ENCODE measurements at regions not wholly inside any gene's neighbourhood (a gene's known extent, or its start where the extent isn't known, plus 50 kb on each side); places are given as distances from the start of the nearest gene placed in this dataset.
A peak's percentile ranks its signal among the peaks of the same experiment; 100 is the strongest.
"Not testable (repeated sequence)": the region's sequence is repeated elsewhere in the genome, so short reads cannot be mapped to it uniquely, and the experiment has no call there.

DNA sequence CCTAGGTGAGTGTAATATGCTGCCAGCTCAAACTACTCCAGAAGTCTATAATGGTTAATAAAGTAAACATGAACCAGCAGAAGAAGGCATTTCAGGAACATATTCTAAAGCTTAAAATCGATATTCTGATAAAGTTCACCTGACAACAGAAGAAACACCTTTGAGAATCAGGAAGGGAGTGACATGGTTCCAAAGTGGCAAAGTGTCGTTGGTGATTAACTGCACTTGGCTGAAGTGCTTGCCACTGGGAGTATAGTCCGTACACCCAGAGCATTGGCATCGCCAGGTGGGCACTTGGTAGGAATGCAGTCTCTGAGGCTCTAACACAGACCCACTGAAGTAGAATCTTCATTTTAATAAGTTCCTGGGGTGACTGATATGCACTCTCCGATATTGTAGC is 76.0 kb upstream of the H2AZ1 start:
- DNase-seq (ENCODE audit: low spot score), result no peak

GRCh38 chr4:100023800-100024199 is 73.7 kb upstream of the H2AZ1 start:
- no peak for DNase-seq (ENCODE audit: low spot score)

- DNase-seq (ENCODE audit: low spot score), result peak; percentile 51
Measured at GRCh38 chr4:100022792-100023222, 72.7 kb upstream of the H2AZ1 start.

DNA sequence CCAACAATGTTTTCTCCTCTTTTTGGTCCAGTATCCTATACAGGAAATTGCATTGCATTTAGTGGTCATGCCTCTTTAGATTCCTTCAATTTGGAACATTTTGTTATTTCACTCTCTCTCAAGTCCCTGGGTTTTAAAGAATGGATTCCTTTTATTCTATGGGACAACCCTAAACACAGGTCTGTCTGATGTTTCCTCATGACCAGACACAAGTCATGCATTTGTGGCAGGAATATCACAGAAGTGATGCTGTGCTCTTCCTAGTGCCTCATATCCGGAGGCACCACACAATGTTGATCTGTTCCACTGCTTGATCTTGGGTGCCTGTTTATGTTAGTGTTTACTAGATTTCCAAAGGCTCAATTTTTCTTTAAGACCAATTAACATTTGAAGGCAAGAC is 69.7 kb upstream of the H2AZ1 start:
- DNase-seq (ENCODE audit: low spot score), result no peak

- DNase-seq (ENCODE audit: low spot score), result no peak
Measured at GRCh38 chr4:100017637-100018310, 67.7 kb upstream of the H2AZ1 start.

DNA sequence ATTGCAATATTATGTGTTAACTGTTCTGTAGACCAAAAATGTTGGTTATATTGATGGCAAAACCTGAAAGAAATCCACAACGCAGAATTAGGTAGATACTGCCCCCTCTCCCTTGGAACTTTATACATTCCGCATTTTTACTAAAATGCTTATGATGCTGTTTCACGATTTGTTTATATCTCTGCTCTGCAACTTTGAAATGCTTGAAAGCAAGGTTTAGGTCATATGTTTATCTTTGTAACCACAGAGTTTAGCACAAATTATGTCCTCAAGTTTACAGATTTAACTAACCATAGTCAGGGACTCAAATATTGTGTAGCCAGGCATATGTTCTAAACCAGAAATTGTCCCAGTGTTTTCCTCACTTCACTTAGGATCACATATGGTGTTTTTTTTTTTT is 66.1 kb upstream of the H2AZ1 start:
- no peak for DNase-seq (ENCODE audit: low spot score)

GRCh38 chr4:100014616-100015015 is 64.5 kb upstream of the H2AZ1 start:
- no peak for DNase-seq (ENCODE audit: low spot score)

GRCh38 chr4:100009490-100009889 is 59.4 kb upstream of the H2AZ1 start:
- DNase-seq (ENCODE audit: low spot score), result no peak

GRCh38 chr4:100008048-100008447 is 58.0 kb upstream of the H2AZ1 start:
- DNase-seq (ENCODE audit: low spot score), result no peak

DNA sequence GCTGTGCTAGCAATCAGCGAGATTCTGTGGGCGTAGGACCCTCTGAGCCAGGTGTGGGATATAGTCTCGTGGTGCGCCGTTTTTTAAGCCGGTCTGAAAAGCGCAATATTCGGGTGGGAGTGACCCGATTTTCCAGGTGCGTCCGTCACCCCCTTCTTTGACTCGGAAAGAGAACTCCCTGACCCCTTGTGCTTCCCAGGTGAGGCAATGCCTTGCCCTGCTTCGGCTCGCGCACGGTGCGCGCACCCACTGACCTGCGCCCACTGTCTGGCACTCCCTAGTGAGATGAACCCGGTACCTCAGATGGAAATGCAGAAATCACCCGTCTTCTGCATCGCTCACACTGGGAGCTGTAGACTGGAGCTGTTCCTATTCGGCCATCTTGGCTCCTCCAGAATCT is 56.1 kb upstream of the H2AZ1 start:
- DNase-seq (ENCODE audit: low spot score), result not testable (repeated sequence)
